Mesenchymal stem cell (in vitro differentiated cells and primary cell): ENCODE measurements at regions not wholly inside any gene's neighbourhood (a gene's known extent, or its start where the extent isn't known, plus 50 kb on each side); places are given as distances from the start of the nearest gene placed in this dataset.

Experiments
- DNase-seq: peaks from one replicate; pipeline ENCODE4 v3.0.0-alpha.2; 2013
- H2AFZ ChIP-seq: one replicate; pipeline ENCODE4 v1.6.1; 2013; ENCODE audit warnings: low read depth, mild to moderate bottlenecking, control low read depth, inconsistent platforms, low read length, moderate library complexity
- H2AK5ac ChIP-seq: 2 replicates; pipeline ENCODE4 v1.6.1; 2013; ENCODE audit warnings: low read length, moderate library complexity, mild to moderate bottlenecking, inconsistent platforms; ENCODE audit not compliant: severe bottlenecking
- H2BK120ac ChIP-seq: one replicate; pipeline ENCODE4 v1.6.1; 2013; ENCODE audit warnings: low read depth, mild to moderate bottlenecking, inconsistent platforms, low read length, moderate library complexity
- H2BK12ac ChIP-seq, 2 experiments: one replicate each; pipeline ENCODE4 v1.6.1; 2013; ENCODE audit warnings: inconsistent platforms in 2 of 2, low read length in 2 of 2, mild to moderate bottlenecking in 2 of 2, moderate library complexity in 2 of 2, control low read depth in 1 of 2
- H2BK15ac ChIP-seq: one replicate; pipeline ENCODE4 v1.6.1; 2013; ENCODE audit warnings: mild to moderate bottlenecking, low read depth, inconsistent platforms; ENCODE audit not compliant: poor library complexity, severe bottlenecking
- H2BK5ac ChIP-seq: 2 replicates; pipeline ENCODE4 v1.6.1; 2013; ENCODE audit warnings: low read depth, mild to moderate bottlenecking, low read length, control low read depth, inconsistent platforms; ENCODE audit not compliant: poor library complexity, severe bottlenecking
- H3K14ac ChIP-seq, 2 experiments: one replicate each; pipeline ENCODE4 v1.6.1; 2013; ENCODE audit warnings: inconsistent platforms in 2 of 2, low read length in 2 of 2, control low read depth in 1 of 2, mild to moderate bottlenecking in 1 of 2, moderate library complexity in 1 of 2
- H3K18ac ChIP-seq, 2 experiments: one replicate each; pipeline ENCODE4 v1.6.1; 2013; ENCODE audit warnings: inconsistent platforms in 2 of 2, low read length in 2 of 2, control low read depth in 1 of 2, low read depth in 1 of 2, mild to moderate bottlenecking in 1 of 2
- H3K23ac ChIP-seq, 2 experiments: one replicate each; pipeline ENCODE4 v1.6.1; 2013; ENCODE audit warnings: inconsistent platforms in 2 of 2, low read length in 2 of 2, mild to moderate bottlenecking in 2 of 2, moderate library complexity in 2 of 2, control low read depth in 1 of 2
- H3K27ac ChIP-seq: 2 replicates; pipeline ENCODE4 v1.5.1; 2013; ENCODE audit warnings: mild to moderate bottlenecking, moderate library complexity, low read length, control low read depth, inconsistent platforms; ENCODE audit not compliant: poor library complexity, severe bottlenecking
- H3K27me3 ChIP-seq, 2 experiments: 2 replicates each; pipeline versions ENCODE4 v1.6.1 to v1.7.0; 2013; ENCODE audit warnings: low read length in 2 of 2, mild to moderate bottlenecking in 2 of 2, moderate library complexity in 2 of 2, control low read depth in 1 of 2, inconsistent platforms in 1 of 2; ENCODE audit not compliant: control insufficient read depth in 1 of 2, insufficient read depth in 1 of 2
- H3K36me3 ChIP-seq, 2 experiments: 2 replicates each; pipeline versions ENCODE4 v1.6.1 to v1.7.0; 2013; ENCODE audit warnings: low read length in 2 of 2, control low read depth in 1 of 2, inconsistent platforms in 1 of 2, low read depth in 1 of 2, mild to moderate bottlenecking in 1 of 2; ENCODE audit not compliant: insufficient read depth in 2 of 2, control insufficient read depth in 1 of 2
- H3K4ac ChIP-seq, 2 experiments: one replicate each; pipeline ENCODE4 v1.6.1; 2013; ENCODE audit warnings: inconsistent platforms in 2 of 2, low read length in 2 of 2, mild to moderate bottlenecking in 2 of 2, moderate library complexity in 2 of 2, control low read depth in 1 of 2, low read depth in 1 of 2
- H3K4me1 ChIP-seq: 2 replicates; pipeline ENCODE4 v1.6.1; 2013; ENCODE audit warnings: low read depth, low read length, control low read depth; ENCODE audit not compliant: control insufficient read depth, insufficient read depth
- H3K4me2 ChIP-seq: 2 replicates; pipeline ENCODE4 v1.6.1; 2013; ENCODE audit warnings: low read length, mild to moderate bottlenecking, inconsistent platforms; ENCODE audit not compliant: poor library complexity, severe bottlenecking
- H3K4me3 ChIP-seq, 2 experiments: 2 replicates each; pipeline versions ENCODE4 v1.5.1 to v1.7.0; 2013; ENCODE audit warnings: low read length in 2 of 2, mild to moderate bottlenecking in 2 of 2, control low read depth in 1 of 2, low read depth in 1 of 2; ENCODE audit not compliant: insufficient read depth in 1 of 2
- H3K79me1 ChIP-seq: replicated peaks from 2 replicates; pipeline ENCODE4 v1.6.1; 2013; ENCODE audit warnings: mild to moderate bottlenecking, control low read depth, low read length, inconsistent platforms; ENCODE audit not compliant: poor library complexity, severe bottlenecking
- H3K9ac ChIP-seq: 2 replicates; pipeline ENCODE4 v1.7.0; 2013; ENCODE audit warnings: mild to moderate bottlenecking, low read length, moderate library complexity
- H3K9me3 ChIP-seq: 2 replicates; pipeline ENCODE4 v1.7.0; 2013; ENCODE audit warnings: mild to moderate bottlenecking, low read length; ENCODE audit not compliant: control insufficient read depth
- H4K8ac ChIP-seq: one replicate; pipeline ENCODE4 v1.6.1; 2013; ENCODE audit warnings: inconsistent platforms, mild to moderate bottlenecking, low read length, moderate library complexity
- H4K91ac ChIP-seq: one replicate; pipeline ENCODE4 v1.6.1; 2013; ENCODE audit warnings: mild to moderate bottlenecking, low read length, inconsistent platforms
- WGBS: methylation state at CpG from one replicate; pipeline ENCODE4 v1.1.7; 2013; ENCODE audit warnings: mixed read lengths; 5-methylcytosine and 5-hydroxymethylcytosine counted together

- Histone ChIP-seq H3K27ac (no peak overlapping the region), H3K36me3 (no peaks in the 10 kb centered on the region), H3K27me3 (peaks cover 0 to 16% of the 10 kb centered on the region in 2 experiments), H3K14ac (no peak overlapping the region), H3K79me1 (no peaks in the 10 kb centered on the region), H3K23ac (no peak overlapping the region), H2BK5ac (no peak overlapping the region), H2BK12ac (peak overlapping the region in 1 of 2 experiments; percentile 52), H3K9ac (no peak overlapping the region), H3K4me1 (peaks cover 4% of the 10 kb centered on the region), H3K4ac (no peak overlapping the region), H3K4me3 (no peak overlapping the region), H3K18ac (no peak overlapping the region), H2AFZ (no peak overlapping the region), H3K9me3 (peaks cover 16% of the 10 kb centered on the region), H4K91ac (no peak overlapping the region), H4K8ac (no peak overlapping the region), H2BK15ac (no peak overlapping the region), H2BK120ac (no peak overlapping the region), H3K4me2 (no peak overlapping the region), H2AK5ac (no peak overlapping the region)
- no peak for DNase-seq
- WGBS: 88% methylated on average over 1 of the region's 3 CpGs
Measured at GRCh38 chr2:172373766-172374165, 53.6 kb upstream of the ITGA6 start.

DNA sequence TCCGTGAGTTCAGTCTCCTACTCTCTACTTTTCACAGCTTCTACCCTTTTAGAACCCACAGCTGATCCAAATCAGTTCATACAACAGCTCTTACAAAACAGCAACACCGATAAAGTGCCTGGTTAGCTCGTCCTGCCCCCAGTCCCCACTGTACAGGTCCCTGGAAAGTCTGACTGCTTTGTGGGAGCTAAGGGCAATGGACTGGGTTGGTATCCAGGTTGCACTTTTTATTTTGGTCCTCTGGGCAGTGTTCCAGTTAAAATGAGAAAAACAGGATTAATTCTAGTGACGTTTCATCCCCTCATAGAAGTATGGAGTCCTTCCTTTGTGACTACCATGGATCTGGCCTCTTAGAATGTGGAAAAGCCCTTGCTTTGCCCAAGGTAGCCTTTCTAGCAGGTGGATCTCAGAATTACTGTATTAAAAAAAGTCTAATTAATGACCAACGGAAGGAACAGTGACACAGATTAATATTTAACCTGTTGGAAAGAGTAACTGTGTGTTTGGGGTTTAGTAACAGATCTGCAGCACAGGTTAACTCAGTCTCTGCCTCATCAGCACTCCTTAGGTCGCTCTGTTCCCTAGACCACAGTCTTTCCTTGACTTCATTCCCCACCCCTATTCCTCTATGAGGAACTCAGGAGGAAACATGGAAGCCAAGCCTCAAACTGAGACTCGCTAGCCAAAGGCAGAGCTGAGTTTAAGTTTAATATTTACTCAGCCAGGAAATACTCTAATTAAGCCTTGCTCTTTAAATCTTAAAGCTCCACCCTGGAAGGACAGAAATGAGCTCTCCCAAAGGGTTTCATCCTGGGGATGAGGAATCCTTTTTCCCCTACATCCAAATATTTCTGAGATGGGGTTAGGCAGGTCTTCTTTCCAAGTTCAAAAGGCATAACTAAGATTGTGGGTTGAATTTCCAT lies 52.8 kb upstream of the ITGA6 start:
- no peak for DNase-seq

GRCh38 chr2:172375251-172375650 lies 52.1 kb upstream of the ITGA6 start:
- H3K9ac ChIP-seq: no peak overlapping the region
- no peaks in the 10 kb centered on the region for H3K36me3 ChIP-seq
- H3K4me3 ChIP-seq: no peak overlapping the region
- no peak overlapping the region for H3K23ac ChIP-seq
- no peak overlapping the region for H2AK5ac ChIP-seq
- no peak overlapping the region for H4K91ac ChIP-seq
- peak; percentile 39 for DNase-seq
- H2BK15ac ChIP-seq: no peak overlapping the region
- no peak overlapping the region for H3K4me2 ChIP-seq
- H3K4ac ChIP-seq: no peak overlapping the region
- no peak overlapping the region for H2AFZ ChIP-seq
- no peak overlapping the region for H3K14ac ChIP-seq
- peaks cover 4% of the 10 kb centered on the region for H3K4me1 ChIP-seq
- no peak overlapping the region for H3K27ac ChIP-seq
- WGBS: 44% methylated on average over 2 of the region's 2 CpGs
- H3K18ac ChIP-seq: no peak overlapping the region
- H2BK5ac ChIP-seq: no peak overlapping the region
- no peak overlapping the region for H2BK12ac ChIP-seq
- peaks cover 14% of the 10 kb centered on the region for H3K9me3 ChIP-seq
- H4K8ac ChIP-seq: no peak overlapping the region
- H2BK120ac ChIP-seq: no peak overlapping the region
- H3K27me3 ChIP-seq: peaks cover 0 to 16% of the 10 kb centered on the region in 2 experiments
- H3K79me1 ChIP-seq: no peaks in the 10 kb centered on the region

More for the DNA sequence above, 52.8 kb upstream of the ITGA6 start:
- H3K36me3 ChIP-seq: no peaks in the 10 kb centered on the region
- H3K9me3 ChIP-seq: peaks cover 17% of the 10 kb centered on the region
- H2BK15ac ChIP-seq: no peak overlapping the region
- peak overlapping the region; percentile 24 for H3K4me2 ChIP-seq
- no peak overlapping the region for H2AK5ac ChIP-seq
- H4K91ac ChIP-seq: no peak overlapping the region
- H2AFZ ChIP-seq: no peak overlapping the region
- H3K4me1 ChIP-seq: peaks cover 4% of the 10 kb centered on the region
- WGBS: 93% methylated on average over 7 of the region's 7 CpGs
- peak overlapping the region; percentile 1 to 63 for H2BK12ac ChIP-seq
- peaks cover 0 to 16% of the 10 kb centered on the region in 2 experiments for H3K27me3 ChIP-seq
- H3K4me3 ChIP-seq: no peak overlapping the region
- no peaks in the 10 kb centered on the region for H3K79me1 ChIP-seq
- peak overlapping the region in 1 of 2 experiments; percentile 32 for H3K14ac ChIP-seq
- H4K8ac ChIP-seq: peak overlapping the region; percentile 29
- no peak overlapping the region for H3K27ac ChIP-seq
- no peak overlapping the region for H2BK120ac ChIP-seq
- H3K23ac ChIP-seq: no peak overlapping the region
- no peak overlapping the region for H3K4ac ChIP-seq
- peak overlapping the region in 1 of 2 experiments; percentile 5 for H3K18ac ChIP-seq
- H3K9ac ChIP-seq: no peak overlapping the region
- H2BK5ac ChIP-seq: no peak overlapping the region

DNA sequence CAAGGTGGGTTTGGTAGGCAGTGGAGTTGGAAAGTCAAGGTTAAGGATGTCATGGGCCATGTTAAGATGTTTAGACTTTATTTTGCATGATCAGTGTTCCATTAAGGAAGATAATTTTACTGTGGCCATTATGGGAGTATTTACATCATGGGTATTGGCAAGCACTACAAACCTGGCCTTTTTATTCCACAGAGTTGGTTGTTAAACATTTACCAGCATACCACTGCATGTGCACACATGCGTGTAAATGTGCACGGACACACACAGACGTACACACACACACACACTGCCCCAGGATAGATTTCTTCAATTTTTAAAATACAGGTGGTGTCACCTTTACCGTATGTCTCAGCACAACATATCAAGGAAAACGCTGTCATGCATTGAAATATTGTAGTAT lies 51.4 kb upstream of the ITGA6 start:
- no peak overlapping the region for H3K9ac ChIP-seq
- H3K14ac ChIP-seq: no peak overlapping the region
- H3K27ac ChIP-seq: no peak overlapping the region
- H2AK5ac ChIP-seq: no peak overlapping the region
- H2BK5ac ChIP-seq: no peak overlapping the region
- no peak overlapping the region for H2BK12ac ChIP-seq
- no peaks in the 10 kb centered on the region for H3K79me1 ChIP-seq
- no peak overlapping the region for H3K4me3 ChIP-seq
- peaks cover 9% of the 10 kb centered on the region for H3K9me3 ChIP-seq
- H3K23ac ChIP-seq: no peak overlapping the region
- H4K8ac ChIP-seq: no peak overlapping the region
- H2BK120ac ChIP-seq: no peak overlapping the region
- WGBS: 100% methylated on average over 3 of the region's 5 CpGs
- no peak overlapping the region for H3K18ac ChIP-seq
- peaks cover 0 to 16% of the 10 kb centered on the region in 2 experiments for H3K27me3 ChIP-seq
- H3K4me1 ChIP-seq: peaks cover 4% of the 10 kb centered on the region
- H3K4ac ChIP-seq: no peak overlapping the region
- no peak overlapping the region for H3K4me2 ChIP-seq
- H2BK15ac ChIP-seq: no peak overlapping the region
- H3K36me3 ChIP-seq: no peaks in the 10 kb centered on the region
- DNase-seq: no peak
- no peak overlapping the region for H4K91ac ChIP-seq
- H2AFZ ChIP-seq: no peak overlapping the region
